ENCODE measurements at regions not wholly inside any gene's neighbourhood (a gene's known extent, or its start where the extent isn't known, plus 50 kb on each side); places are given as distances from the start of the nearest gene placed in this dataset.
"Not testable (repeated sequence)": the region's sequence is repeated elsewhere in the genome, so short reads cannot be mapped to it uniquely, and the experiment has no call there.

GRCh38 chrX:63285375-63285774 is 65.8 kb downstream of the SPIN4 start:
- DNase-seq (ENCODE audit: low read depth in 2 of 3, low spot score in 1 of 3), result no peak

- no peak for DNase-seq (ENCODE audit: low read depth in 2 of 3, low spot score in 1 of 3)
These were observed 66.5 kb downstream of the SPIN4 start for GRCh38 chrX:63284659-63285058.

DNA sequence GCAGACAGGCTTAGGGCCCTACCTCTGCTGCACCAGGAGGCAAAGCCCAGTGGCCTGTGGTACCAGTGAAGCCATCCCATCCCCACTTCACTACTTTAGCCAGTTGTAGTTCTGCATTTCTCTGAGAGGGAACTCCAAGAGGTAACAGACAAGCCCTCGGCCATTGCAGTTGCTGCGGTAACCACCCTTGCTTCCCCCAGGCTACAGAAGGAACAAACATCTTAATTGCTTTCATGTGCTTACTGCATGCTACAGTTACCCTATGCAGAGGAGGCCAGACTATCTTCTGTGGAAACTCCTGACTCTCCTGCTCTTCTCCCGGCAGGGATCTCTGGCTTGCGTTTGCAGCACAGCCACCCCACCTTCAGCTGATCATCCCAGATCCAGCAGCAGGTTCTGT is 67.8 kb downstream of the SPIN4 start:
- no peak for DNase-seq (ENCODE audit: low read depth in 2 of 3, low spot score in 1 of 3)

DNA sequence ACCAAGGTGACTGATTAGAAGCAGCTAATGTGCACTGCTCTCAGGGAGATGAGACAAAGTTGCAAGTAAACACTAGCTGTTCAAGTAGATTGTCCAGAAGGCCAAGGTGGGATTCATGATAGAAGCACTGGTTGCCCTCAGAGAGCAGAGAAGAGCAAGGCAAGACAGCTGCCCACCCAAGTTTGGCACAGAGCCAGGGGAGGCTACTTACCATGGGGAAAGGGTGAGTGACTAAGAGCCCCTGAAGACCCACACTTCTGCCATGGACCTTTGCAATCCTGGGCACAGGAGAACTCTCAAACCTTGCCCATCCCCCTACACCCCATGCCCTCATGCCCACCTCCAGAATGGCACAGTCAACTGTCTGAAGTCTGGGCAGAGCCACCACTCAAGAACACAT is 68.3 kb downstream of the SPIN4 start:
- DNase-seq (ENCODE audit: low read depth in 2 of 3, low spot score in 1 of 3), result no peak

GRCh38 chrX:63282077-63282476 is 69.1 kb downstream of the SPIN4 start:
- no peak for DNase-seq (ENCODE audit: low read depth in 2 of 3, low spot score in 1 of 3)

DNA sequence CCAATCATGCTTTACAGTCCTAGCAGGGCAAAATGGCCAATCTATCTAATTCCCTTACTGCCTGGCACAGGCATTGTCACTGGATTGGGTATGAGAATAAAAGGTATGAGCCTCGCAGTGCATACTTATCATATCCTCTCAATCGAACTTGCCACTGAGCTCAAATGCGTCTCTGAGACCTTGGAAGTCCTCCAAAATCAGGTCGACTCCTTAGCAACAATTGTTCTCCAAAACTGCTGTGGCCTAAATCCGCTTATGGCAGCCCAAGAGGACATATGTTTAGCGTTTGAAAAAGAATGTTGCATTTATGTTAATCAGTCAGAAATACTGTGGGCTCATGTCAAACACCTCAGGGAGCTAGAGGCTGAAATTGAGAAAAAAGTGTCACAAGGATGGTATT is 69.7 kb downstream of the SPIN4 start:
- no peak for DNase-seq (ENCODE audit: low read depth in 2 of 3, low spot score in 1 of 3)

- DNase-seq (ENCODE audit: low read depth in 2 of 3, low spot score in 1 of 3), result not testable (repeated sequence)
These were observed 73.7 kb downstream of the SPIN4 start for GRCh38 chrX:63277394-63277793.

DNA sequence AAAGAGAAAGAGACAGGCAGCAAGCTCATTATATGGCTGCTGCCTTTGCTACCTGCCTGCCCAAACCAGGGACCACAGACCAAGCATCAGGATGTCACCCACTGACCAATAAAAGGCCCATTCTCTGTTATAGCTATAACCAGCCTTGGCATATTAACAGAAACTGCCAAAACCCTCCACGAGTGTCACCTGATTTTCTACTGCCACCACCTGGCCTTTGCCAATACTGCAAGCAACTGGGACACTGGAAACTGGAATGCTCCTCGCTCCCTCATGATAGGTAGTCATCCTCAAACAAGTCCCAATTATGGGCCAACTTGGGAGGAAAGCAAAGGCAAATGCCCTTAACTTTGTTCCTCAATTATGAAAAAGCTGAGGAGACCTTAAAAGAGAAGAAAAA is 76.0 kb downstream of the SPIN4 start:
- DNase-seq (ENCODE audit: low read depth in 2 of 3, low spot score in 1 of 3), result peak in 1 of 3 donors; percentile 48

DNA sequence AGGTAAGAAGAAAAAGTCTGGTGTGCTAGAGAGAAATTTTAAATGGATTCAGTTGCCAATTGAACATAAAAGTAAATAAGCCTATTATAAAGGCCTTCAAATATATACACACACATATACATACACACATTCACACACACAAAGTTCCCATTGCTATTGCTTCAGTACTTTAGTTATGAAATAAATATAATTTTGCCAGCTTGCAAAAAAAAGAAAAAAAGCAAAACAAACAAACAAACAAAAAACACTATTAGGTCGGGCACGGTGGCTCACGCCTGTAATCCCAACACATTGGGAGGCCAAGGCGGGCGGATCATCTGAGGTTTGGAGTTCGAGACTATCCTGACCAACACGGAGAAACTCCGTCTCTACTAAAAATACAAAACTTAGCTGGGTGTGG is 80.3 kb downstream of the SPIN4 start:
- DNase-seq (ENCODE audit: low read depth in 2 of 3, low spot score in 1 of 3), result no peak

- DNase-seq (ENCODE audit: low read depth in 2 of 3, low spot score in 1 of 3), result no peak
These were observed 93.0 kb downstream of the SPIN4 start for GRCh38 chrX:63258144-63258543.

DNA sequence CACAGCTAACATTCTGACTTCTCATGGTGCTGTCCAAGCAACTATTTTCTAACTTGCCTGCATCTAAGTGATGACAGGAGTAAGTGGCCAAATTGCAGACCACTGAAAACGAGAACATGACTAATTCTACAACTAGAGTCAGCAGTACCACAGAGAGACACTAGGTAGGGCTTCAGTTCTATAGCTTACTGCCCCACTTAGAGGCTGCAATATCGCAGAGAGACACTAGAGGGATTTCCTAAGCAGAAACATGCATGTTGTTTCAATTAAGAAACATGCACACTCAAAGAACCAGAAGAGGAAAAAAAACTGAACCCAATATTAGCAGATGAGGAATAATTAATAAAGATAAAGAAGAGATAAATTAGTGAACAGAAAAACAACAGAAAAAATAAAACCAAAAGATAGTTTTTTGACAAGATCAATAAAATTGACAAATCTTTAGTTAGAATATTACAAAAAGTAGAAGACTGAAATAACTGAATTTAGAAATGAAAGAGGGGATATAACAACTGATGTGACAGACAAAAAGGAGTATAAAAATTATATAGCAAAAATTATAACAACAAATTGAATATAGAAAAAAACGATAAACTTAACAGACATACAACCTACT is 100.8 kb downstream of the SPIN4 start:
- DNase-seq (ENCODE audit: low read depth in 2 of 3, low spot score in 1 of 3), result peak in 1 of 3 donors; percentile 60

DNA sequence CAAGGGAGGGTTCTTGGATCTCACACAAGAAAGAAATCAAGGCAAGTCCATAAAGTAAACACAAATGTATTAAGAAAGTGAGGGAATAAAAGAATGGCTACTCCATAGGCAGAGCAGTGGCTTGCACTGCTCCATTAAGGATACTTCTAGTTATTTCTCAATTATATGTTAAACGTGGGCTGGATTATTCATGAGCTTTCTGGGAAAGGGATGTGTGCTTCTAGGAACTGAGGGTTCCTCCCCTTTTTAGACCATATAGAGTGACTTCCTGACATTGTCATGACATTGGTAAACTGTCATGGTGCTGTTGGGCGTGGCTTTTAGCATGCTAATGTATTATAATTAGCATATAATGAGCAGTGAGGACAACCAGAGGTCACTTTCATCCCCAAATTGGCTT is 108.4 kb downstream of the SPIN4 start:
- DNase-seq (ENCODE audit: low read depth in 2 of 3, low spot score in 1 of 3), result not testable (repeated sequence)

- not testable (repeated sequence) for DNase-seq (ENCODE audit: low read depth in 2 of 3, low spot score in 1 of 3)
These were observed 115.2 kb downstream of the SPIN4 start for GRCh38 chrX:63235963-63236362.

GRCh38 chrX:63233013-63233412 is 118.1 kb downstream of the SPIN4 start:
- not testable (repeated sequence) for DNase-seq (ENCODE audit: low read depth in 2 of 3, low spot score in 1 of 3)

- not testable (repeated sequence) for DNase-seq (ENCODE audit: low read depth in 2 of 3, low spot score in 1 of 3)
These were observed 132.9 kb downstream of the SPIN4 start for GRCh38 chrX:63218202-63218601.

GRCh38 chrX:63217549-63217948 is 133.6 kb downstream of the SPIN4 start:
- not testable (repeated sequence) for DNase-seq (ENCODE audit: low read depth in 2 of 3, low spot score in 1 of 3)

GRCh38 chrX:63209645-63210044 is 141.5 kb downstream of the SPIN4 start:
- not testable (repeated sequence) for DNase-seq (ENCODE audit: low read depth in 2 of 3, low spot score in 1 of 3)

DNA sequence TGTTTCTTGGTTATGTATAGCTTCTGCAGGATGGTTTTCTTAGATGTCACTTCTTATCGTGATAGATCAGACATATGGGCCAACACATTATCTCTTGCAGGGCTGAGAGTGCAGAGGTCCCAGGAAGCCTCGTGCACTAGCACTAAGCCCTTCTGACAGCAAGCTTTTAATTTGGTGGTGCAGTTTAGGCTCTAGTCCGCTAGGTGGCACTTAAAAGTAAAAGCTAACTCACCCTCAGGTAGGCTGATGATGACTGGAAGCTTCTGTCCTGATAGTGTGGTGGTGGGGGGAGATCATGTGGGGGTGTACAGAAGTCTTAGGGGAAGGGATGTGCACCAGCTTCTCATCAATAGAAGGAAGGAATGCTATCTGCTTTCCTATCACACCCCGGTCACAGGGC is 142.0 kb downstream of the SPIN4 start:
- DNase-seq (ENCODE audit: low read depth in 2 of 3, low spot score in 1 of 3), result not testable (repeated sequence)

GRCh38 chrX:63204266-63205074 is 146.7 kb downstream of the SPIN4 start:
- DNase-seq (ENCODE audit: low read depth in 2 of 3, low spot score in 1 of 3), result not testable (repeated sequence)

DNA sequence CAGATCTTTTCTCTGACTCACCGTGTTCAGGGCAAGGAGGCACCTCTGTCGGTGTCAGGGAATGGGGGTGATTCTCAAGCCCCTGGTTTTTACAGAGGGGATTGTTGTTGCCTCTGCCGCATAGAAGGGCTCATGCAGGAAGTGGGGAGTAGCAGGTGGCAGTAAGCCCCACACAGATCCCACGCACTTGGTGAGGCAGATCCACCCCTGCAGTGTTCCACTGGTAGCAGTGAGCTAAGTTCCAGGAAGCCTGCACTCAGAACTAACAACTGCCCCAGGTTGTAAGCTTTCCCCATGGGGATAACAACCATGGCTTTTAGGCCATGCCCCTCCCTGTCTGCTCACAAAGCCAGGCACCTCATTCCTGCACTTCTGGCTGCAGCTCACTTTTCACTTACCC is 149.1 kb downstream of the SPIN4 start:
- DNase-seq (ENCODE audit: low read depth in 2 of 3, low spot score in 1 of 3), result not testable (repeated sequence)

DNA sequence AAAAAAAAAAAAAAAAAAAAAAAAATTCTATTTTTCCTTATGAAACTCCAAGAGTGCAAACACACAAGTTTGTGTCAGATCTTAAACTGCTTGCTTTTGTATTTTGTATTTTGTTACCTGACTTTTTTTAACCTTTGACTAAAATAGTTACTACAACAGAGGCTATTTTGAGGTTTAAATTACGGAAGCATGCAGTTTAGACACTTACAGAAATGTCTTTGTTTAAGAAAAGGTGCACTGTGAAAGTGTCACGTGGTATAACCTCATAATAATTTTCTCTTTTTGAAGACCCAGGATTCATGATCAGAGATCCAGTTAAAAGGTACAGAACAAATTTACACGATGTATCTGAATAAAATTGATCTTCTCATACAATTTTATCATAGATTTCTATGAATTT is 152.4 kb downstream of the SPIN4 start:
- DNase-seq (ENCODE audit: low read depth in 2 of 3, low spot score in 1 of 3), result not testable (repeated sequence)

DNA sequence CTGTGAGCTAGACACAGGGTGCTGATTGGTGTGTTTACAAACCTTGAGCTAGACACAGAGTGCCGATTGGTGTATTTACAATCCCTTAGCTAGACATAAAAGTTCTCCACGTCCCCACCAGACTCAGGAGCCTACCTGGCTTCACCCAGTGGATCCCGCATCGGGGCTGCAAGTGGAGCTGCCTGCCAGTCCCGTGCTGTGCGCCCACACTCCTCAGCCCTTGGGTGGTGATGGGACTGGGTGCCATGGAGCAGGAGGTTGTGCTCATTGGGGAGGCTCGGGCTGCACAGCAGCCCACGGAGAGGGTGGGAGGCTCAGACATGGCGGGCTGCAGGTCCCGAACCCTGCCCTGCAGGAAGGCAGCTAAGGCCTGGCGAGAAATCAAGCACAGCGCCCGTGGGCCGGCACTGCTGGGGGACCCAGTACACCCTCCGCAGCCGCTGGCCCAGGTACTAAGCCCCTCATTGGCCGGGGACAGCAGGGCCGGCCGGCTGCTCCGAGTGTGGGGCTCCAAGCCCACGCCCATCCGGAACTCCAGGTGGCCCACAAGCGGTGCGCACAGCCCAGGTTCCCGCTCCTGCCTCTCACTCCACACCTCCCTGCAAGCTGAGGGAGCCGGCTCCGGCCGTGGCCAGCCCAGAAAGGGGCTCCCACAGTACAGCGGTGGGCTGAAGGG is 158.6 kb downstream of the SPIN4 start:
- DNase-seq (ENCODE audit: low read depth in 2 of 3, low spot score in 1 of 3), result not testable (repeated sequence)
